HepG2 (cell line): ENCODE measurements at regions not wholly inside any gene's neighbourhood (a gene's known extent, or its start where the extent isn't known, plus 50 kb on each side); places are given as distances from the start of the nearest gene placed in this dataset.

Experiments
- ATAC-seq: fragments of 200-7000 bp; cut with Tn5 transposase; 3 replicates; pipeline ENCODE4 v1.9.1; 2020; ENCODE audit warnings: mild to moderate bottlenecking, moderate library complexity
- BruUV-seq: library from RNA; stranded (reverse); fragments of 400-500 nt; replicated peaks from 2 replicates; lab custom pipeline; 2021; lab: Mats Ljungman, UMichigan
- CTCF ChIA-PET: fragments of 300-600 bp; formaldehyde crosslinking; extraction: SDS; loops from one replicate; lab custom pipeline; 2021; ENCODE audit warnings: low total read pairs, inconsistent platforms, low intra/inter-chr PET ratio; lab: Yijun Ruan, JAX
- POLR2A ChIA-PET: fragments of 350-600 bp; sonication (Branson Sonifier 250); formaldehyde crosslinking; loops from one replicate; lab custom pipeline; 2020; ENCODE audit warnings: antibody characterized with exemption, inconsistent platforms; lab: Yijun Ruan, JAX
- DNase-seq: peaks from one replicate; pipeline ENCODE4 v3.0.0-alpha.2; 2015; ENCODE audit warnings: low spot score
- FAIRE-seq: peaks from 3 replicates; lab custom pipeline; 2011; peaks lifted over from hg19 to GRCh38; lab: Jason Lieb, UNC
- H2AFZ ChIP-seq: one replicate; pipeline ENCODE4 v1.6.1; 2011; ENCODE audit warnings: low read length, inconsistent platforms
- H3K27ac ChIP-seq: fragments of 300-600 bp; 3 replicates; pipeline ENCODE4 v1.8.0; 2011; ENCODE audit warnings: mixed run types, mild to moderate bottlenecking, mixed read lengths, low read length, inconsistent platforms; ENCODE audit not compliant: insufficient read depth; ENCODE audit errors: extremely low read length
- H3K27me3 ChIP-seq, 2 experiments: fragments of 200-600 bp in 1 of 2; 2 replicates in 1 of 2; 3 replicates in 1 of 2; pipeline versions ENCODE4 v1.6.0 to v1.8.0; 2011; ENCODE audit warnings: low read length in 2 of 2, mild to moderate bottlenecking in 2 of 2, moderate library complexity in 2 of 2, inconsistent platforms in 1 of 2; ENCODE audit not compliant: insufficient read depth in 2 of 2, control insufficient read depth in 1 of 2
- H3K36me3 ChIP-seq, 2 experiments: fragments of 200-600 bp in 1 of 2; replicated peaks in 1 of 2; 2 replicates in 1 of 2; 3 replicates in 1 of 2; pipeline versions ENCODE4 v1.5.1 to v1.8.0; 2011; ENCODE audit warnings: low read length in 2 of 2, inconsistent platforms in 1 of 2; ENCODE audit not compliant: insufficient read depth in 2 of 2, control insufficient read depth in 1 of 2
- H3K4me1 ChIP-seq: 2 replicates; pipeline ENCODE4 v1.5.1; 2012; ENCODE audit warnings: low read length, inconsistent platforms; ENCODE audit not compliant: insufficient read depth
- H3K4me2 ChIP-seq: 2 replicates; pipeline ENCODE4 v1.6.0; 2011; ENCODE audit warnings: low read depth, low read length, inconsistent platforms
- H3K4me3 ChIP-seq, 3 experiments: fragments of 200-600 bp in 1 of 3; sonication (generic), shearing (Covaris generic) in 1 of 3; replicated peaks in 1 of 3; 2 replicates each; pipeline ENCODE4 v1.5.1; 2011 to 2016; ENCODE audit warnings: low read length in 3 of 3, inconsistent platforms in 2 of 3, low read depth in 2 of 3, mild to moderate bottlenecking in 2 of 3, control low read depth in 1 of 3, mixed read lengths in 1 of 3; ENCODE audit not compliant: insufficient read depth in 1 of 3
- H3K79me2 ChIP-seq: one replicate; pipeline ENCODE4 v1.6.1; 2011; ENCODE audit warnings: low read length, inconsistent platforms; ENCODE audit not compliant: insufficient read depth
- H3K9ac ChIP-seq: 2 replicates; pipeline ENCODE4 v1.6.0; 2011; ENCODE audit warnings: mild to moderate bottlenecking, low read depth, low read length, inconsistent platforms; ENCODE audit not compliant: insufficient read depth
- H3K9me3 ChIP-seq: 2 replicates; pipeline ENCODE4 v1.5.1; 2012; ENCODE audit warnings: mild to moderate bottlenecking, low read length
- H4K20me1 ChIP-seq: 2 replicates; pipeline ENCODE4 v1.6.0; 2011; ENCODE audit warnings: inconsistent platforms, mild to moderate bottlenecking, low read length, moderate library complexity; ENCODE audit not compliant: insufficient read depth
- CBFB ChIP-seq: sonication (generic); formaldehyde crosslinking; IDR thresholded peaks from 2 replicates; pipeline ENCODE4 v1.4.0; 2020; ENCODE audit warnings: missing genetic modification reagents
- CBX1 ChIP-seq: IDR thresholded peaks from one replicate; pipeline ENCODE4 v1.6.1; 2016; ENCODE audit warnings: antibody characterized with exemption, low read depth
- IKZF5 ChIP-seq: IDR thresholded peaks from 2 replicates; pipeline ENCODE4 v1.6.1; 2018; ENCODE audit warnings: missing genetic modification reagents, mild to moderate bottlenecking, missing compliant biosample characterization
- KDM5B ChIP-seq: sonication (generic); formaldehyde crosslinking; IDR thresholded peaks from 2 replicates; pipeline ENCODE4 v1.4.0; 2020; ENCODE audit warnings: missing genetic modification reagents, mild to moderate bottlenecking, borderline replicate concordance
- MNT ChIP-seq: fragments of 450-650 bp; IDR thresholded peaks from 2 replicates; pipeline ENCODE4 v1.6.1; 2016
- SIX1 ChIP-seq: sonication (generic); formaldehyde crosslinking; IDR thresholded peaks from 2 replicates; pipeline ENCODE4 v1.4.0; 2020; ENCODE audit warnings: missing genetic modification reagents, borderline replicate concordance
- SP5 ChIP-seq: IDR thresholded peaks from 2 replicates; pipeline ENCODE4 v1.6.1; 2016; ENCODE audit warnings: low read depth, borderline replicate concordance
- ZFP36L2 ChIP-seq: sonication (generic); formaldehyde crosslinking; IDR thresholded peaks from 2 replicates; pipeline ENCODE4 v1.4.0; 2020; ENCODE audit warnings: missing genetic modification reagents
- ZNF512B ChIP-seq: sonication (generic); formaldehyde crosslinking; IDR thresholded peaks from 2 replicates; pipeline ENCODE4 v1.5.1; 2020; ENCODE audit warnings: missing genetic modification reagents, mild to moderate bottlenecking, borderline replicate concordance
- ZNF841 ChIP-seq: sonication (generic); formaldehyde crosslinking; IDR thresholded peaks from 2 replicates; pipeline ENCODE4 v1.8.1; 2023; ENCODE audit warnings: missing genetic modification reagents, borderline replicate concordance
- WGBS: methylation state at CpG from one replicate; pipeline ENCODE4 v1.1.6; 2017; ENCODE audit warnings: low lambda C conversion rate; 5-methylcytosine and 5-hydroxymethylcytosine counted together
- in situ Hi-C: cut with HindIII; loops from 2 replicates; pipeline ENCODE4 v1.10.0; 2017; ENCODE audit warnings: low pct_unique_long_range_greater_than_20kb; ENCODE audit not compliant: extremely low pct_ligation_motif_present
- intact Hi-C: fragments of 100-400 bp; cut with micrococcal nuclease; formaldehyde crosslinking; loops from one replicate; pipeline ENCODE4 v1.10.0; 2022; ENCODE audit not compliant: unreplicated experiment
- TF ChIP-seq, protein P1 (sequence below): fragments of 450-650 bp; IDR thresholded peaks from 2 replicates; pipeline ENCODE4 v1.6.1; 2017
- TF ChIP-seq, protein P2 (sequence below): sonication (generic); formaldehyde crosslinking; IDR thresholded peaks from 2 replicates; pipeline ENCODE4 v1.4.0; 2020; ENCODE audit warnings: missing genetic modification reagents

GRCh38 chr12:113548467-113548866 is 76.8 kb upstream of the LHX5 start (continued):
- TF ChIP-seq, protein P1, sequence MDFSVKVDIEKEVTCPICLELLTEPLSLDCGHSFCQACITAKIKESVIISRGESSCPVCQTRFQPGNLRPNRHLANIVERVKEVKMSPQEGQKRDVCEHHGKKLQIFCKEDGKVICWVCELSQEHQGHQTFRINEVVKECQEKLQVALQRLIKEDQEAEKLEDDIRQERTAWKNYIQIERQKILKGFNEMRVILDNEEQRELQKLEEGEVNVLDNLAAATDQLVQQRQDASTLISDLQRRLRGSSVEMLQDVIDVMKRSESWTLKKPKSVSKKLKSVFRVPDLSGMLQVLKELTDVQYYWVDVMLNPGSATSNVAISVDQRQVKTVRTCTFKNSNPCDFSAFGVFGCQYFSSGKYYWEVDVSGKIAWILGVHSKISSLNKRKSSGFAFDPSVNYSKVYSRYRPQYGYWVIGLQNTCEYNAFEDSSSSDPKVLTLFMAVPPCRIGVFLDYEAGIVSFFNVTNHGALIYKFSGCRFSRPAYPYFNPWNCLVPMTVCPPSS, result no peak
- TF ChIP-seq ZNF841 (CRISPR knock-in tag), result no peak
- TF ChIP-seq KDM5B, result no peak
- no peak for TF ChIP-seq CBX1
- TF ChIP-seq CBFB (CRISPR knock-in tag), result no peak
- no peak for TF ChIP-seq SIX1 (CRISPR knock-in tag)
- no peak for TF ChIP-seq IKZF5 (CRISPR knock-in tag)

DNA sequence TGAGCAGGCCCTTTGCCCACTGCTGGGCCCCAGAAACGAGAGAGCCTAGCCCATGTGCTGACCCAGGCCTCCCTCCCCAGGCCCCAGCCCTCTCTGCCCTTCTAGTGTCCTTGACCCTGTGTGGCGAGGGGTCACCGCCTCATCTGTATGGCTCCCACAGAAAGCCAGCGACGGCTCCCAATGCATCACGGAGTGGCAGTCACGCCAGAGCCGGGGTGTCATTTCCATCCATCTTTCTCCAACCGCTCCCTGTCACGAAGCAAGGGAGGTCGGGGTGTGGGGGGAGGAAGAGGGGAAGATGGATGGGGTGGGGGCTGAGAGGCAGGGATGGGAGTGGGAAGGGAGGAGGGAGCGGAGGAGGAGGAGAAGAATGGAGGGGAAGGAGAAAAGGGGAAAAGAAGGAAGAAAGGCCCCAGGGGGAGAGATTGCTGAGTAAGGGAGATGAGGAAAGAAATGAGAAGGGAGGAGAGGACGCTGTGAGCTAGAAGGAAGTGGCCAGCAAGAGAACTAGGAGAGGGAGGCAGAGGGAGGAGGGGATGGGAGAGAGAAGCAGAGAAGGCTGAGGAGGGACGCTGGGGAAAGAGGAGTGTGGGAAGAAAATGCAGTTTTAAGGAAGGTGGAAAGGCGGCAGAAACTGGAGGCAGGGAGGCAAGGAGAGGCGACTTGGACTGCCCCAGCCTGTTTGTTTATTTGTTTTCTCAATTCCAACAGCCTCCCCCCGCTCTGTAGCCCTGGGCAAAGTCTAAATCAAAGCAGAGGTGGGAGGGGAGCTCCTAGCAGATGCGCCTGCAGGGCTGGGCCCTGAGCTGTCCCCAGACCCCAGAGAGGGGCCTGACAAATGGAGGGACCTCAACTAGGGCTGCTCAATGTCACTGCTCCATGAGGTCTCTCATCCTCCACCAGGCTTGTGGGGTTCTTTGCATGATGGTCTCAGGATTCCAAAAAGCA is 75.5 kb upstream of the LHX5 start:
- CTCF ChIA-PET, result no interaction called here
- no peak for TF ChIP-seq MNT
- no peak for TF ChIP-seq ZFP36L2 (CRISPR knock-in tag)
- TF ChIP-seq, protein P2, sequence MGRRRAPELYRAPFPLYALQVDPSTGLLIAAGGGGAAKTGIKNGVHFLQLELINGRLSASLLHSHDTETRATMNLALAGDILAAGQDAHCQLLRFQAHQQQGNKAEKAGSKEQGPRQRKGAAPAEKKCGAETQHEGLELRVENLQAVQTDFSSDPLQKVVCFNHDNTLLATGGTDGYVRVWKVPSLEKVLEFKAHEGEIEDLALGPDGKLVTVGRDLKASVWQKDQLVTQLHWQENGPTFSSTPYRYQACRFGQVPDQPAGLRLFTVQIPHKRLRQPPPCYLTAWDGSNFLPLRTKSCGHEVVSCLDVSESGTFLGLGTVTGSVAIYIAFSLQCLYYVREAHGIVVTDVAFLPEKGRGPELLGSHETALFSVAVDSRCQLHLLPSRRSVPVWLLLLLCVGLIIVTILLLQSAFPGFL (CRISPR knock-in tag), result no peak
- no peak for TF ChIP-seq ZNF512B (CRISPR knock-in tag)
- no peak for TF ChIP-seq SP5 (CRISPR knock-in tag)

More for the DNA sequence above, 75.5 kb upstream of the LHX5 start:
- H3K4me2 ChIP-seq, result no peak overlapping the region
- H4K20me1 ChIP-seq, result no peaks in the 10 kb centered on the region
- FAIRE-seq, result no peak
- 16% methylated on average over 17 of the region's 18 CpGs for WGBS
- POLR2A ChIA-PET, result no interaction called here
- no peak for DNase-seq
- BruUV-seq, result no TSS peak
- H3K4me1 ChIP-seq, result no peaks in the 10 kb centered on the region
- peaks cover 2 to 3% of the 10 kb centered on the region in 2 experiments; a peak in 3 of 5 replicates for H3K27me3 ChIP-seq
- in situ Hi-C loops (no loop called here), intact Hi-C loops (no loop called here)
- H3K9ac ChIP-seq, result no peak overlapping the region
- ATAC-seq, result no peak
- no peaks in the 10 kb centered on the region for H3K36me3 ChIP-seq
- H2AFZ ChIP-seq, result no peak overlapping the region
- no peak overlapping the region for H3K27ac ChIP-seq
- no peak overlapping the region for H3K4me3 ChIP-seq
- no peaks in the 10 kb centered on the region for H3K9me3 ChIP-seq
- no peaks in the 10 kb centered on the region for H3K79me2 ChIP-seq
